ENCODE measurements at regions not wholly inside any gene's neighbourhood (a gene's known extent, or its start where the extent isn't known, plus 50 kb on each side); places are given as distances from the start of the nearest gene placed in this dataset.

DNA sequence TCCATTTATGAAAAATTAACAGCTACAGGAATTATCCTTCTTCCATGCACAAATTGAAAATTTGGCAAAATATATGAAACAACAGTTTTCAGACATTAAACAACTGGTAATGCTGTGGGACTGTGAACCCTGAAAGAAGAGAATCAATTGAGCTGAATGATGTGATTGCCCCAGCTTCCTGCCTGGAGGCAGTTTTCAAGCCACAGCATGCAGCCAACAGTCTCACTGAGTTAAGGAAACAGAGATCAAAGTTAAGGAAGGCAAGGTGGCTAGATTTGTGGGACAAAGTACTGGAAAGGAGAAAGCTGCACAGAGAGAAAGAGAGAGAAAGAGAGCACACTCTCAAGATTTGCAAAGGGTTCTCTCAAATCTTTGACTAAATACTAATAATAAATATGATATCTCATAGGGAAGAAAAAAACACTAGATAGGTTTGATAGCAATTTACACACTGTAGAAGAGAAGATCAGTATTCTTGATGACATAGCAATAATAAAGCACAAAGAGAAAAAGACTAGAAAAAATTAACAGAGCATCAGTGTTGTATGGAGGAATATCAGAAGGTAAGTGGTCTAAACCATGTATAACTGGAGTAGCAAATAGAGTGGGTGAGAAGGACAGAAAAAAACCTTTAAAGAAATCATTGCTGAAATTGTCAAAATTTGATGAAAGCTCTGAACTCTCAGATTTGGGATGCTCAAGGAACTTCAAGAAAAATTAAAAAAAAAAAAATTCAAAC, 70.1 kb upstream of the CNKSR3 start:
- TF ChIP-seq, protein P1, sequence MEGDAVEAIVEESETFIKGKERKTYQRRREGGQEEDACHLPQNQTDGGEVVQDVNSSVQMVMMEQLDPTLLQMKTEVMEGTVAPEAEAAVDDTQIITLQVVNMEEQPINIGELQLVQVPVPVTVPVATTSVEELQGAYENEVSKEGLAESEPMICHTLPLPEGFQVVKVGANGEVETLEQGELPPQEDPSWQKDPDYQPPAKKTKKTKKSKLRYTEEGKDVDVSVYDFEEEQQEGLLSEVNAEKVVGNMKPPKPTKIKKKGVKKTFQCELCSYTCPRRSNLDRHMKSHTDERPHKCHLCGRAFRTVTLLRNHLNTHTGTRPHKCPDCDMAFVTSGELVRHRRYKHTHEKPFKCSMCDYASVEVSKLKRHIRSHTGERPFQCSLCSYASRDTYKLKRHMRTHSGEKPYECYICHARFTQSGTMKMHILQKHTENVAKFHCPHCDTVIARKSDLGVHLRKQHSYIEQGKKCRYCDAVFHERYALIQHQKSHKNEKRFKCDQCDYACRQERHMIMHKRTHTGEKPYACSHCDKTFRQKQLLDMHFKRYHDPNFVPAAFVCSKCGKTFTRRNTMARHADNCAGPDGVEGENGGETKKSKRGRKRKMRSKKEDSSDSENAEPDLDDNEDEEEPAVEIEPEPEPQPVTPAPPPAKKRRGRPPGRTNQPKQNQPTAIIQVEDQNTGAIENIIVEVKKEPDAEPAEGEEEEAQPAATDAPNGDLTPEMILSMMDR (IDR thresholded peaks at IDR 0.05; ENCODE audit: control extremely low read depth, extremely low read depth): no peak
- ATAC-seq (ENCODE audit: insufficient read depth, low FRiP score): no peak
- peaks cover 0 to 2% (median 0%) of the 10 kb centered on the region in 4 donors for H3K9me3 ChIP-seq (ENCODE audit: control insufficient read depth in 4 of 4, insufficient read depth in 3 of 4, low read length in 3 of 4)

DNA sequence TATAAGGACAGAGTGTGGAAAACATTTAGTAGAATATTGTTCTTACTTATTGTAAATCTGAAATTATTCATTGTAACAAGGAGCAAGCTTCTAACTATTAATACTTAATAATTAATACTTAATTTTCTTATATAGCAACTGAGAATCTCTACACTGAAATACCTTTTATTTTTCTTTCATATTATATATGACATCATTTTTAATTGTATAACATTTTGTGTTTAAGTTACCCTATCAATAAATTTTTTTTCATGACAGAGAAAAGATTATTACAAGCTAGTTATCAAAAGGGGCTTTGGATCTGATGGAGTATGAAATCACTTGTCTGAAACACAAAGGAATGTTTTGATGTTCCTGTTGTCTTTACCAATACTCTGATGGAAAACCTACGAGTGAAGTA, 72.2 kb upstream of the CNKSR3 start:
- H3K4me1 ChIP-seq (ENCODE audit: control insufficient read depth in 5 of 5, insufficient read depth in 5 of 5, low read length in 5 of 5): no peaks in the 10 kb centered on the region
- DNase-seq (no peak), ATAC-seq (ENCODE audit: insufficient read depth, low FRiP score) (no peak)
- TF ChIP-seq, protein P1 (IDR thresholded peaks at IDR 0.05; ENCODE audit: control extremely low read depth, extremely low read depth): no peak
- WGBS, 2 donors: 75 to 77% methylated on average over 1 of the region's 1 CpG
- H3K9me3 ChIP-seq (ENCODE audit: control insufficient read depth in 4 of 4, insufficient read depth in 3 of 4, low read length in 3 of 4): peaks cover 0 to 2% (median 0%) of the 10 kb centered on the region in 4 donors
- no peak overlapping the region for H3K4me3 ChIP-seq
- H3K9ac ChIP-seq (ENCODE audit: insufficient read depth in 1 of 2, low read length in 2 of 2): no peak overlapping the region
- H3K27me3 ChIP-seq (ENCODE audit: control insufficient read depth in 3 of 3, insufficient read depth in 3 of 3, low read length in 2 of 3): no peaks in the 10 kb centered on the region
- H3K27ac ChIP-seq (ENCODE audit: low read depth in 1 of 2, low read length in 1 of 2): no peak overlapping the region
- H3K36me3 ChIP-seq (ENCODE audit: control insufficient read depth in 4 of 4, insufficient read depth in 4 of 4, low read length in 4 of 4): no peaks in the 10 kb centered on the region

More for the DNA sequence above, 70.1 kb upstream of the CNKSR3 start:
- no peak for DNase-seq
- peaks cover 0 to 2% (median 0%) of the 10 kb centered on the region in 5 donors for H3K4me1 ChIP-seq (ENCODE audit: control insufficient read depth in 5 of 5, insufficient read depth in 5 of 5, low read length in 5 of 5)
- no peaks in the 10 kb centered on the region for H3K36me3 ChIP-seq (ENCODE audit: control insufficient read depth in 4 of 4, insufficient read depth in 4 of 4, low read length in 4 of 4)
- H3K4me3 ChIP-seq: no peak overlapping the region
- no peak overlapping the region for H3K9ac ChIP-seq (ENCODE audit: insufficient read depth in 1 of 2, low read length in 2 of 2)
- no peak overlapping the region for H3K27ac ChIP-seq (ENCODE audit: low read depth in 1 of 2, low read length in 1 of 2)
- no peaks in the 10 kb centered on the region for H3K27me3 ChIP-seq (ENCODE audit: control insufficient read depth in 3 of 3, insufficient read depth in 3 of 3, low read length in 2 of 3)

DNA sequence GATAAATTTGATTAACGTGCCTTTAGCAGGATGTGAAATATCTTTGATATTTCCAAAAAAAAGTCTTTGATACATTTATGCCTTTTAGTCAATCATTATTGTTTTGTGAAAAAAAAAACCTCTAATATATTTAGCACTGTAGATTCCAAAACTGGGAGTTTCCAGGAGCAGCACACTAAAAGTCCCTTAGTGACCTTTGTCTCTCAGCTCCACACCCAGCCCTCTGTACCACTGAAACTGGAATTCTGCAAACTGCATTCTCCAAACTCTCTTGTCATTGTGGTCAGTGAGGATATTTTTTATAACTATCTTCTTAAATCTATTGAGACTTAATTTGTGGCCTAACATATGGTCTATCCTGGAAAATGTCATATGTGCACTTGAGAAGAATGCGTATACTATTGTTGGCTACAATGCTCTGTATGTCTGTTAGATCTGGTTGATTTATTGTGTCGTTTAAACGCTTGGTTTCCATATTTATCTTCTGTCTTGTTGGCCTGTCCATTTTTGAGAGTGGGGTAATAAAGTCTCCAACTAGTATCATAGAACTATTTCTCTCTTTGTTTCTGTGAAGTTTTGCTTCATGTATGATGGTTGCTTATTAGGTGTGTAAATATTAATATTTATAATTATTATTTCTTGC, 73.2 kb upstream of the CNKSR3 start:
- Histone ChIP-seq H3K36me3 (ENCODE audit: control insufficient read depth in 4 of 4, insufficient read depth in 4 of 4, low read length in 4 of 4) (no peaks in the 10 kb centered on the region), H3K9me3 (ENCODE audit: control insufficient read depth in 4 of 4, insufficient read depth in 3 of 4, low read length in 3 of 4) (peaks cover 0 to 2% (median 0%) of the 10 kb centered on the region in 4 donors), H3K27ac (ENCODE audit: low read depth in 1 of 2, low read length in 1 of 2) (no peak overlapping the region), H3K4me3 (no peak overlapping the region), H3K27me3 (ENCODE audit: control insufficient read depth in 3 of 3, insufficient read depth in 3 of 3, low read length in 2 of 3) (no peaks in the 10 kb centered on the region), H3K4me1 (ENCODE audit: control insufficient read depth in 5 of 5, insufficient read depth in 5 of 5, low read length in 5 of 5) (no peaks in the 10 kb centered on the region), H3K9ac (ENCODE audit: insufficient read depth in 1 of 2, low read length in 2 of 2) (no peak overlapping the region)
- TF ChIP-seq, protein P1 (IDR thresholded peaks at IDR 0.05; ENCODE audit: control extremely low read depth, extremely low read depth): no peak
- 81 to 90% methylated on average over 4 of the region's 4 CpGs for WGBS, 2 donors
- no peak for ATAC-seq (ENCODE audit: insufficient read depth, low FRiP score)
- DNase-seq: no peak
